Nephron progenitor cell (in vitro differentiated cells): ENCODE measurements at regions not wholly inside any gene's neighbourhood (a gene's known extent, or its start where the extent isn't known, plus 50 kb on each side); places are given as distances from the start of the nearest gene placed in this dataset.

ENCODE experiments used
- DNase-seq: peaks from one replicate; pipeline ENCODE4 v3.0.0; 2021
- H3K27ac Mint-ChIP-seq: 2 replicates; pipeline ENCODE4 v1.8.0; 2021; ENCODE audit warnings: mild to moderate bottlenecking, moderate library complexity, mixed read lengths
- H3K27me3 Mint-ChIP-seq: 2 replicates; pipeline ENCODE4 v1.8.0; 2021; ENCODE audit warnings: mild to moderate bottlenecking, low read depth, mixed read lengths; ENCODE audit not compliant: poor library complexity
- H3K36me3 Mint-ChIP-seq: 2 replicates; pipeline ENCODE4 v1.8.0; 2021; ENCODE audit warnings: low read depth, mixed read lengths
- H3K4me1 Mint-ChIP-seq: 2 replicates; pipeline ENCODE4 v1.8.0; 2021; ENCODE audit warnings: mixed read lengths
- H3K4me3 Mint-ChIP-seq: 2 replicates; pipeline ENCODE4 v1.8.0; 2021; ENCODE audit warnings: mild to moderate bottlenecking, moderate library complexity, mixed read lengths
- H3K9me3 Mint-ChIP-seq: 2 replicates; pipeline ENCODE4 v1.8.0; 2021; ENCODE audit warnings: mild to moderate bottlenecking, moderate library complexity, mixed read lengths
- CTCF ChIP-seq: fragments of 200-600 bp; sonication (generic); IDR thresholded peaks from 2 replicates; pipeline ENCODE4 v1.5.0; 2021; ENCODE audit warnings: antibody characterized with exemption

- no peaks in the 10 kb centered on the region for H3K27me3 Mint-ChIP-seq
- DNase-seq = no peak
- no peaks in the 10 kb centered on the region for H3K36me3 Mint-ChIP-seq
- no peak overlapping the region for H3K27ac Mint-ChIP-seq
- no peaks in the 10 kb centered on the region for H3K9me3 Mint-ChIP-seq
- no peak overlapping the region for H3K4me3 Mint-ChIP-seq
- no peak for TF ChIP-seq CTCF
- H3K4me1 Mint-ChIP-seq = peaks cover 8% of the 10 kb centered on the region
Measured at GRCh38 chr2:17303054-17303453, 215.2 kb downstream of the RAD51AP2 start.

GRCh38 chr2:17302281-17302680 lies 216.0 kb downstream of the RAD51AP2 start:
- H3K27me3 Mint-ChIP-seq = no peaks in the 10 kb centered on the region
- H3K9me3 Mint-ChIP-seq = no peaks in the 10 kb centered on the region
- no peak overlapping the region for H3K27ac Mint-ChIP-seq
- no peaks in the 10 kb centered on the region for H3K36me3 Mint-ChIP-seq
- peaks cover 8% of the 10 kb centered on the region for H3K4me1 Mint-ChIP-seq
- no peak overlapping the region for H3K4me3 Mint-ChIP-seq
- TF ChIP-seq CTCF = no peak
- no peak for DNase-seq

- DNase-seq = no peak
- Mint-ChIP-seq H3K4me1 (peaks cover 1% of the 10 kb centered on the region), H3K4me3 (no peak overlapping the region), H3K36me3 (no peaks in the 10 kb centered on the region), H3K27ac (no peak overlapping the region), H3K9me3 (no peaks in the 10 kb centered on the region), H3K27me3 (no peaks in the 10 kb centered on the region)
- TF ChIP-seq CTCF = no peak
Measured at GRCh38 chr2:17301437-17301836, 216.8 kb downstream of the RAD51AP2 start.

GRCh38 chr2:17299891-17300540 lies 218.2 kb downstream of the RAD51AP2 start:
- no peaks in the 10 kb centered on the region for H3K36me3 Mint-ChIP-seq
- no peak for DNase-seq
- H3K27me3 Mint-ChIP-seq = no peaks in the 10 kb centered on the region
- H3K9me3 Mint-ChIP-seq = no peaks in the 10 kb centered on the region
- H3K27ac Mint-ChIP-seq = no peak overlapping the region
- no peak overlapping the region for H3K4me3 Mint-ChIP-seq
- no peak for TF ChIP-seq CTCF
- no peaks in the 10 kb centered on the region for H3K4me1 Mint-ChIP-seq

- H3K4me1 Mint-ChIP-seq = no peaks in the 10 kb centered on the region
- H3K4me3 Mint-ChIP-seq = no peak overlapping the region
- no peaks in the 10 kb centered on the region for H3K9me3 Mint-ChIP-seq
- no peaks in the 10 kb centered on the region for H3K27me3 Mint-ChIP-seq
- DNase-seq = no peak
- no peaks in the 10 kb centered on the region for H3K36me3 Mint-ChIP-seq
- TF ChIP-seq CTCF = no peak
- no peak overlapping the region for H3K27ac Mint-ChIP-seq
Measured at GRCh38 chr2:17298453-17298852, 219.8 kb downstream of the RAD51AP2 start.

- H3K36me3 Mint-ChIP-seq = no peaks in the 10 kb centered on the region
- no peak for TF ChIP-seq CTCF
- no peak overlapping the region for H3K4me3 Mint-ChIP-seq
- H3K9me3 Mint-ChIP-seq = no peaks in the 10 kb centered on the region
- H3K4me1 Mint-ChIP-seq = no peaks in the 10 kb centered on the region
- DNase-seq = no peak
- no peaks in the 10 kb centered on the region for H3K27me3 Mint-ChIP-seq
- H3K27ac Mint-ChIP-seq = no peak overlapping the region
Measured at GRCh38 chr2:17296686-17297085, 221.6 kb downstream of the RAD51AP2 start.
